Transverse colon (tissue), 4 donors: ENCODE measurements at regions not wholly inside any gene's neighbourhood (a gene's known extent, or its start where the extent isn't known, plus 50 kb on each side); places are given as distances from the start of the nearest gene placed in this dataset.

Source experiments
- DNase-seq: peaks from one replicate; pipeline ENCODE4 v3.0.0-alpha.2; 2019
- H3K27ac ChIP-seq, 4 donors: fragments of 200-600 bp; sonication (generic); 2 replicates each; pipeline ENCODE4 v1.5.1; 2016 to 2018; ENCODE audit warnings: inconsistent platforms in 4 of 4
- H3K27me3 ChIP-seq: fragments of 200-600 bp; sonication (generic); 2 replicates; pipeline ENCODE4 v1.5.1; 2017; ENCODE audit warnings: inconsistent platforms
- H3K36me3 ChIP-seq, 4 donors: fragments of 200-600 bp; sonication (generic); 2 replicates each; pipeline ENCODE4 v1.5.1; 2017 to 2019; ENCODE audit warnings: inconsistent platforms in 4 of 4
- H3K4me1 ChIP-seq, 4 donors: fragments of 200-600 bp; sonication (generic); 2 replicates each; pipeline ENCODE4 v1.5.1; 2017 to 2020; ENCODE audit warnings: inconsistent platforms in 4 of 4
- H3K4me3 ChIP-seq, 4 donors: fragments of 200-600 bp; sonication (generic); 1 replicate in 1 of 4; 2 replicates in 3 of 4; pipeline versions ENCODE4 v1.5.1 to v1.6.1; 2017 to 2019; ENCODE audit warnings: inconsistent platforms in 4 of 4
- H3K9me3 ChIP-seq, 2 donors: fragments of 200-600 bp; sonication (generic); 2 replicates each; pipeline ENCODE4 v1.5.1; 2017 to 2019; ENCODE audit warnings: inconsistent platforms in 2 of 2
- CTCF ChIP-seq, 5 experiments: fragments of 200-600 bp in 3 of 5; fragments of 450-650 bp in 2 of 5; sonication (generic) in 3 of 5; IDR thresholded peaks; 1 replicate in 2 of 5; 2 replicates in 3 of 5; pipeline ENCODE4 v1.5.1; 2016 to 2017; ENCODE audit warnings: antibody characterized with exemption in 5 of 5, inconsistent platforms in 3 of 5, mild to moderate bottlenecking in 2 of 5, moderate library complexity in 1 of 5
- EP300 ChIP-seq: sonication (generic); formaldehyde crosslinking; IDR thresholded peaks from one replicate; pipeline ENCODE4 v1.6.1; 2017; ENCODE audit warnings: antibody characterized with exemption, low read depth
- POLR2A ChIP-seq: fragments of 450-650 bp; IDR thresholded peaks from one replicate; pipeline ENCODE4 v1.6.1; 2016; ENCODE audit warnings: antibody characterized with exemption, mild to moderate bottlenecking, moderate library complexity
- POLR2AphosphoS5 ChIP-seq, 3 donors: sonication (generic); formaldehyde crosslinking; IDR thresholded peaks; one replicate each; pipeline ENCODE4 v1.6.1; 2016; ENCODE audit warnings: antibody characterized with exemption in 3 of 3
- WGBS, 2 donors: methylation state at CpG; one replicate each; pipeline ENCODE4 v1.1.5; 2018; ENCODE audit warnings: low coverage in 1 of 2; 5-methylcytosine and 5-hydroxymethylcytosine counted together
- in situ Hi-C, 4 donors: fragments of 200-750 bp; cut with MboI; loops; one replicate each; pipeline versions ENCODE4 v1.15.0 to v1.15.1; 2017; ENCODE audit warnings: low sequenced_read_pairs in 3 of 4, low pct_ligation_motif_present in 1 of 4, low pct_unique_long_range_greater_than_20kb in 1 of 4
- intact Hi-C: fragments of 100-400 bp; cut with DNase I; formaldehyde crosslinking; loops from one replicate; pipeline ENCODE4 v1.15.1; 2023; ENCODE audit warnings: low total_unique reads

GRCh38 chr6:11876934-11877433 is 98.4 kb upstream of the ADTRP start:
- intact Hi-C loops (no loop called here), in situ Hi-C loops (no loop called here)
- H3K4me3 ChIP-seq: no peak overlapping the region
- no peaks in the 10 kb centered on the region for H3K9me3 ChIP-seq
- H3K4me1 ChIP-seq: no peaks in the 10 kb centered on the region
- no peak overlapping the region for H3K27ac ChIP-seq
- no peak for DNase-seq
- WGBS, 2 donors: 83 to 85% methylated on average over 5 to 10 of the region's 10 CpGs
- TF ChIP-seq POLR2AphosphoS5 (IDR thresholded peaks at IDR 0.05) (no peak), CTCF (IDR thresholded peaks at IDR 0.05) (no peak), EP300 (no peak), POLR2A (no peak)
- H3K27me3 ChIP-seq: no peaks in the 10 kb centered on the region
- no peaks in the 10 kb centered on the region for H3K36me3 ChIP-seq

GRCh38 chr6:11875325-11876109 is 96.9 kb upstream of the ADTRP start:
- H3K9me3 ChIP-seq: no peaks in the 10 kb centered on the region
- no peak for DNase-seq
- no peak overlapping the region for H3K27ac ChIP-seq
- intact Hi-C loops: no loop called here
- in situ Hi-C loops: no loop called here
- no peak overlapping the region for H3K4me3 ChIP-seq
- no peaks in the 10 kb centered on the region for H3K36me3 ChIP-seq
- no peaks in the 10 kb centered on the region for H3K27me3 ChIP-seq
- no peaks in the 10 kb centered on the region for H3K4me1 ChIP-seq
- no peak for TF ChIP-seq EP300
- TF ChIP-seq POLR2AphosphoS5 (IDR thresholded peaks at IDR 0.05): no peak
- no peak for TF ChIP-seq POLR2A
- no peak for TF ChIP-seq CTCF (IDR thresholded peaks at IDR 0.05)
- 94% methylated on average over 9 of the region's 9 CpGs for WGBS, 2 donors

GRCh38 chr6:11869672-11870340 is 91.2 kb upstream of the ADTRP start:
- H3K9me3 ChIP-seq: no peaks in the 10 kb centered on the region
- 29 to 52% methylated on average over 2 to 8 of the region's 8 CpGs for WGBS, 2 donors
- intact Hi-C loops (no loop called here), in situ Hi-C loops (no loop called here)
- no peaks in the 10 kb centered on the region for H3K36me3 ChIP-seq
- TF ChIP-seq CTCF (IDR thresholded peaks at IDR 0.05) (no peak), POLR2A (no peak), POLR2AphosphoS5 (IDR thresholded peaks at IDR 0.05) (no peak), EP300 (no peak)
- H3K4me3 ChIP-seq: no peak overlapping the region
- no peaks in the 10 kb centered on the region for H3K27me3 ChIP-seq
- no peaks in the 10 kb centered on the region for H3K4me1 ChIP-seq
- H3K27ac ChIP-seq: no peak overlapping the region
- DNase-seq: no peak

- Histone ChIP-seq H3K27ac (no peak overlapping the region), H3K36me3 (no peaks in the 10 kb centered on the region), H3K27me3 (no peaks in the 10 kb centered on the region), H3K4me3 (no peak overlapping the region), H3K4me1 (no peaks in the 10 kb centered on the region), H3K9me3 (no peaks in the 10 kb centered on the region)
- TF ChIP-seq EP300: no peak
- TF ChIP-seq POLR2A: no peak
- no peak for TF ChIP-seq CTCF (IDR thresholded peaks at IDR 0.05)
- TF ChIP-seq POLR2AphosphoS5 (IDR thresholded peaks at IDR 0.05): no peak
- intact Hi-C loops: no loop called here
- in situ Hi-C loops: no loop called here
- WGBS, 2 donors: 92 to 94% methylated on average over 5 to 6 of the region's 6 CpGs
- DNase-seq: no peak
Observed at GRCh38 chr6:11868392-11868791, 89.8 kb upstream of the ADTRP start.
